ENCODE measurements at regions not wholly inside any gene's neighbourhood (a gene's known extent, or its start where the extent isn't known, plus 50 kb on each side); places are given as distances from the start of the nearest gene placed in this dataset.

GRCh38 chr11:70521475-70522308 lies 123.4 kb downstream of the CTTN start:
- no peak for DNase-seq (ENCODE audit: low spot score)

- DNase-seq (ENCODE audit: low spot score): no peak
These were observed 123.9 kb downstream of the CTTN start for GRCh38 chr11:70522309-70522592.

- DNase-seq (ENCODE audit: low spot score): no peak
These were observed 124.4 kb downstream of the CTTN start for GRCh38 chr11:70522593-70523311.

GRCh38 chr11:70523384-70524095 lies 125.2 kb downstream of the CTTN start:
- no peak for DNase-seq (ENCODE audit: low spot score)

GRCh38 chr11:70524096-70524922 lies 126.0 kb downstream of the CTTN start:
- no peak for DNase-seq (ENCODE audit: low spot score)

- DNase-seq (ENCODE audit: low spot score): no peak
These were observed 126.7 kb downstream of the CTTN start for GRCh38 chr11:70525006-70525405.

- no peak for DNase-seq (ENCODE audit: low spot score)
These were observed 127.1 kb downstream of the CTTN start for GRCh38 chr11:70525466-70525865.

- DNase-seq (ENCODE audit: low spot score): no peak
These were observed 128.1 kb downstream of the CTTN start for GRCh38 chr11:70526116-70527045.

GRCh38 chr11:70527046-70527395 lies 128.7 kb downstream of the CTTN start:
- no peak for DNase-seq (ENCODE audit: low spot score)

- no peak for DNase-seq (ENCODE audit: low spot score)
These were observed 129.2 kb downstream of the CTTN start for GRCh38 chr11:70527429-70528045.

- DNase-seq (ENCODE audit: low spot score): no peak
These were observed 129.9 kb downstream of the CTTN start for GRCh38 chr11:70528046-70528793.

- DNase-seq (ENCODE audit: low spot score): no peak
These were observed 130.7 kb downstream of the CTTN start for GRCh38 chr11:70528794-70529580.

- DNase-seq (ENCODE audit: low spot score): no peak
These were observed 131.7 kb downstream of the CTTN start for GRCh38 chr11:70530010-70530409.

GRCh38 chr11:70530629-70531185 lies 132.4 kb downstream of the CTTN start:
- DNase-seq (ENCODE audit: low spot score): no peak

GRCh38 chr11:70531281-70532065 lies 133.1 kb downstream of the CTTN start:
- DNase-seq (ENCODE audit: low spot score): no peak

GRCh38 chr11:70532066-70532440 lies 133.7 kb downstream of the CTTN start:
- no peak for DNase-seq (ENCODE audit: low spot score)

GRCh38 chr11:70532731-70533130 lies 134.4 kb downstream of the CTTN start:
- DNase-seq (ENCODE audit: low spot score): no peak

Measured in mucosa of gallbladder (tissue), 1 donor.